DND-41 (cell line): ENCODE measurements at regions not wholly inside any gene's neighbourhood (a gene's known extent, or its start where the extent isn't known, plus 50 kb on each side); places are given as distances from the start of the nearest gene placed in this dataset.

Source experiments
- EZH2 ChIP-seq: IDR thresholded peaks from 3 replicates; pipeline ENCODE4 v1.6.1; 2012; ENCODE audit warnings: borderline replicate concordance, low read depth, mild to moderate bottlenecking, moderate library complexity, low read length, inconsistent platforms; ENCODE audit not compliant: severe bottlenecking
- TF ChIP-seq, protein P1 (sequence below): IDR thresholded peaks from 2 replicates; pipeline ENCODE4 v1.5.1; 2012; ENCODE audit warnings: borderline replicate concordance, low read length, moderate library complexity, mild to moderate bottlenecking; ENCODE audit not compliant: poor library complexity, severe bottlenecking; ENCODE audit errors: extremely low read depth

DNA sequence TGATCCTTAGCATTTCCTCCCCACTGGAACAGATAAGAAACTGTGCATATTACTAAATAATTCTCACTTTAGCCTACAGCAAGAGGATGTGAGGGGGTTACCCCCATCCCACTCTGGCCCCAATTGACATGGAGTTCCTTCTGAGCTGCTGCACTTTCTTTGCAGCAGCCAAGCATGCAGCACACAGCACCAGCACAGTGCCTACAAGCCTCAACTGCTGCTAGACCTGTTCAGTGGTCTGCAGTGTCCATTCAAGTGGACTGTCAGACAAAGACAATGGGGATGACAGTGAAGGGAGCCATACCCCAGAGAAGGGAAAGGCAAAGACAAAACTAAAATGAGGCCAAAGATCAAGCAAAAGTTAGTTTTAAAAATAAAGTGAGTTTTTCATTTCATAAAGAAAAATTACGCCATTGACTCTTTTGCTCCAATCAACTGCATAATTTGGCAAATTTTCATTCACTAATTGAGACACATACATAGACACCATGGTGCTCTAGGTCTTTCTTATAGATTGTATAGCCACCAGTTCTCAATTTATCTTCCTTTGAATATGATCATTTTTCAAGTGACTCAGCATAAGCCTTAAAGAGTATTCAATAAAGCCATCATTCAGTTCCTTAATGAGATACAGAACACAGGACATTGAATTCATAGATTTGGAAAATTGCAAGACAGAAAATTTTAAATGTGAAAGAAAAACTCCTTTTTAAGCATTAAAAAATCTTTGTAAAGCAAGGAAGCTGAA lies 410.6 kb downstream of the HNRNPD start:
- TF ChIP-seq, protein P1, sequence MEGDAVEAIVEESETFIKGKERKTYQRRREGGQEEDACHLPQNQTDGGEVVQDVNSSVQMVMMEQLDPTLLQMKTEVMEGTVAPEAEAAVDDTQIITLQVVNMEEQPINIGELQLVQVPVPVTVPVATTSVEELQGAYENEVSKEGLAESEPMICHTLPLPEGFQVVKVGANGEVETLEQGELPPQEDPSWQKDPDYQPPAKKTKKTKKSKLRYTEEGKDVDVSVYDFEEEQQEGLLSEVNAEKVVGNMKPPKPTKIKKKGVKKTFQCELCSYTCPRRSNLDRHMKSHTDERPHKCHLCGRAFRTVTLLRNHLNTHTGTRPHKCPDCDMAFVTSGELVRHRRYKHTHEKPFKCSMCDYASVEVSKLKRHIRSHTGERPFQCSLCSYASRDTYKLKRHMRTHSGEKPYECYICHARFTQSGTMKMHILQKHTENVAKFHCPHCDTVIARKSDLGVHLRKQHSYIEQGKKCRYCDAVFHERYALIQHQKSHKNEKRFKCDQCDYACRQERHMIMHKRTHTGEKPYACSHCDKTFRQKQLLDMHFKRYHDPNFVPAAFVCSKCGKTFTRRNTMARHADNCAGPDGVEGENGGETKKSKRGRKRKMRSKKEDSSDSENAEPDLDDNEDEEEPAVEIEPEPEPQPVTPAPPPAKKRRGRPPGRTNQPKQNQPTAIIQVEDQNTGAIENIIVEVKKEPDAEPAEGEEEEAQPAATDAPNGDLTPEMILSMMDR = no peak
- no peak for TF ChIP-seq EZH2
